GM18519 (cell line): ENCODE measurements at regions not wholly inside any gene's neighbourhood (a gene's known extent, or its start where the extent isn't known, plus 50 kb on each side); places are given as distances from the start of the nearest gene placed in this dataset.

Experiments used
- ATAC-seq: cut with Tn5 transposase; IDR thresholded peaks from one replicate; pipeline ENCODE4 v1.9.1; 2021; ENCODE audit warnings: mild to moderate bottlenecking, moderate library complexity; ENCODE audit not compliant: unreplicated experiment, low FRiP score

DNA sequence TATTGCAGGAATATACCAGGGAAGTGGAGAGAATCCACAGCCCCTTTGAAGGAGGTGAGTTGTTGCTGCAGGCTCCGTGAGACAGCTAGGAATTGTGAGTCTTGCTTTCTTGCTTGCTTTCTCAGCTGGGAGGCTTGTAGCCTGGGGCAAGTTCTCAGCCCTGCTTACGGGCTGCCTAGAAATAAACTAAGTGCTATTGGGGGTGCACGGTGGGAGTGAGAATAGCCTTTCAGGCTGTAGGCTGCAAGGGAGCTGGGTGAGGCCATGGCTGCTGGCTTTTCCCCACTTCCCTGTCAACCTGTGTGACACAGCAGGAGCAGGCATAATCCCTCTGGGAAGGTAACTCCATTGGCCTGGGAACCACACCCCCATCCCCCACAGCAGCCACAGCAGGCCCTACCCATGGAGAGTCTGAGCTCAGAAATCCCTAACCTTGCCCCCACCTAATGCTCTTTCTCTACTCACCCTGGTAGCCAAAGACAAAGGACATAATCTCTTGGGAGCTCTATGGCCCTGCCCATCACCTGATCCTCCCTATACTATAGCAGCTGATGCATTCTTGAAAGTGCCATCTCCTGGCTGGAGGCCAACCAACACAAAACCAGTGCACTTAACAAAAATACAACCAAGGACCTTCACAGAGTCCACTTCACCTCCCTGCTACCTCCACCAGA is 113.0 kb downstream of the MMRN1 start:
- no peak for ATAC-seq

DNA sequence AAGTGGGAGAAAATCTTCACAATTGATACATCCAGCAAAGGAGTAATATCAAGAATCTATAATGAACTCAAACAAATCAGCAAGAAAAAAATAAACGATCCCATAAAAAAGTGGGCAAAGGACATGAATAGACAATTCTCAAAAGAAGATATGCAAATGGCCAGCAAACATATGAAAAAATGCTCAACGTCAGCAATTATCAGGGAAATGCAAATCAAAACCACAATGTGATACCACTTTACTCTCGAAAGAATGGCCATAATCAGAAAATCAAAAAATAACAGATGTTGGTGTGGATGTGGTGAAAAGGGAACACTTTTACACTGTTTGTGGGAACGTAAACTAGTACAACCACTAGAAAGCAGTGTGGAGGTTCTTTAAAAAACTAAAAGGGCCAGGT is 114.3 kb upstream of the CCSER1 start:
- ATAC-seq, result no peak

DNA sequence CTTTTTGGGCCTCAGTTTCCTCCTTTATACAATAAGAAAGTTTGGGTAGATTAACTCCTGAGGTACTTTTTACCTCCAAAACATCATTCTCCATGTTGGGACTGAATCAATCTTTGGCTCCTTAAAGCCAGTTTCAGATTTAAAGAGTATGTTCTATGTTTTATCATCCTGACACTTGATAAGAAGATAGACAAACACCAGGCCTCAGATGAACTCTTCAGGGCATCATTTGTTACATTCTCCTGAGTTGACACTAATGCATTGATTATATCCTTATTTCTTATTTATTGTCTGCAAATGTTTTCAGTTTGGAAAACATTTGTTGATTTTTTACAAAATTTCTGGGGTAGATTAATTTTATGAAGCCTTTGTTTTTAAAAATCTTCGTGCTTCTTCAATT is 102.7 kb upstream of the CCSER1 start:
- ATAC-seq, result no peak

DNA sequence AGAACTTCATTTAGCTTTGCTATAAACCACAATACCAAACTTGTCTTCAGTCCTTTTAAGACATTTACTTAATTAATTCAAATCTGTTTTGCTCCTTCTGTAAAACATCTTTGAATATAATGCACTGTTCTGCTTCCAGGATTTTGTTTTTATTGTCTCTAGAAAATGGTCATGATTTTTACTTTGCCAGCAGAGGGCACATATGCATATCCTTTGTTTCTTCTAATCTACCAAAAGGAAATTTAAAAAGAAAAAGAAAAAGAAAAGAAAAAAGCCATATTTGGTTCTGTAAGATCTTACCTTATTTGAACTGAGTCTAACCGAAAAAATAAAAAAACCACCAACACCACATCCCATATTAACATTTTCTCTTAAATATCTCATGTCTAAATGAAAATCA is 101.9 kb upstream of the CCSER1 start:
- no peak for ATAC-seq

DNA sequence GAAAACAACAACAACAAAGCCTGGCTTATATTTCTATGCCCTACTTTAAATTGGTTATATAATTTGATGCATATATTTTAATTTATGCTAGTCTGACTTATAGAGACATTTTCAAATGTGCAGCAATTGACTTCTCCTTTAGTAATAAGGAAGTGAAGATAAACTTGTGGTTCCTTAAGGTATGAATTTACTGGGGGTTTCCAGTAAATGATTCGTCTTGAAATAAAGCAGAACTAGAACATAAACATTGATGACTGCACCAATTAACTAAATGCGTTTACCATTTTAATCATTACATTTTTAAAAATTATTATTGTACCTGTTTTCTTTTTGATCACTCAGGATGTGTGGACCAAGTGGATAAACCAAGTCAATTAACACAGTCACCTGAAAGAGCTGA is 99.6 kb upstream of the CCSER1 start:
- ATAC-seq, result peak; percentile 96

DNA sequence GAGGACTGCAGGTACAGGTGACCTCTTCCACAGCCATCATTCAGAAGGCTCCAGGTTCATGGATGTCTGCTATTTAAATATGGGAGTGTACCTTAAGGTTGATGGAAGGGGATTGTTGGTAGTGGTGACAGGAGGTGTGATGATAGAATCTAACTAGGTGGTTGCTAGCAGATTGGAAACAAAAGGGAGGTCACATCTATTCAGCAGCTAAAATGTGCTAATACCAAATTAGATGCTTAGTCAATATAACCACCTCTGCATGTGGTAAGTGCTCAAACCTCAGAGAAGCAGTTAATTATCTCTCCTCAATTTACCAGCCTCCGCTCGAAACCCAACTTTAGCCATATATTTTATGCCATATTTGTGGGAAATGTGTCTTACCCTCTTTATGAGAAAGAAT is 98.7 kb upstream of the CCSER1 start:
- ATAC-seq, result no peak

DNA sequence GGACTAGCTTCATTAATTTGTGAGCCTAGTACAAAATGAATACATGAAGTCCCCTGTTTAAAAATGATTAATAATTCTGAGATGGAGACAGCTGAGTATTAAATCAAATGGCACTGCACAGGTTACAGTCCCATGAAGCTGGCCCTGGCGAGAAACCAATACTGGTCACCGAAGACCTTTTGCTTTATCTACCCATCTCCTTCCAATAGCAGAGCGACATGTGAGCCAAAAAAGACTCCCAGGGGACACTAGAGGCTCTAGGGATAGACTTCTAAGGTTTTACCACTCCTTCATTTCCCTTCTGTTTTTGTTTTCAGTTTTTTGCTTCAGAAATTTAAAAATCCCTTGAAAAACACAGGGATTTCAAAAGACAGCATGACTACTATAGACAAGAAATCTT is 97.0 kb upstream of the CCSER1 start:
- ATAC-seq, result no peak

DNA sequence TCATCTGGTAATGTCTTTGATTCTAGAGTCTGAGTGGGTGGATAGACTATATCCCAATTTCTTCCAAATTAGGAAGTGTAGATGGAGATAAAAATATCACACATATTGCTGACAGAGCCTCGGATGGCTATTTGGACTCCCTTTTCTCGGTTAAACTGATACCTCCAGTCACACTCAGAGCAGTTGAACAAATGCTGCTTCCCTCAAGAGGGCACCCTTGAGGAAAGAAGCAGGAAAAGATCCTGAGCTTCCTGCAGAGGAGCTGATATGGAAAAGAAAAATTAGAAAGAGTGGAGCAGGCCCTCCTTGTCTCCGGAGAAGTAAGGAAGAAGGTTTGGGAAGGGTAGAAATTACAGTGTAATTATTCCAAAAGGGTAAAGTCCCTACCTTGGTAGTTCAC is 96.2 kb upstream of the CCSER1 start:
- no peak for ATAC-seq

DNA sequence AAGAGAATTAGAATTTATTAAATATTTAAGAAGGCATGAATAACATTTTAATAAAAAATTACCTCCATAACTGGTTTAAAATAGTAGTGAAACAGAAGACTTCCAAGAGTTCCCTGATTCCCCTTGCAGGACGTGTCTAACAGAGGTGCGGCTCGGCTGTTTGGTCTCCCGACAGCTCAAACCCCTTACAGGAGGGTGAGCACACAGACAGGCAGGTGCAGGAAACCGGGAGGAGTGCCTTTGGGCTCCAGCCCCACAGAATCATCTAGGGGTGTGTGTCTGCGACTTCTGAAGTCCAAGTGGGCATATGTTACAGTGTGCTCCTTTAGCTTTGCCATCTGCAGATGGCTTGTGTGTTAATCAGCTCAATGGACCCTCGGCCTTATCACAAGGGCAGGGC is 88.1 kb upstream of the CCSER1 start:
- ATAC-seq, result no peak

DNA sequence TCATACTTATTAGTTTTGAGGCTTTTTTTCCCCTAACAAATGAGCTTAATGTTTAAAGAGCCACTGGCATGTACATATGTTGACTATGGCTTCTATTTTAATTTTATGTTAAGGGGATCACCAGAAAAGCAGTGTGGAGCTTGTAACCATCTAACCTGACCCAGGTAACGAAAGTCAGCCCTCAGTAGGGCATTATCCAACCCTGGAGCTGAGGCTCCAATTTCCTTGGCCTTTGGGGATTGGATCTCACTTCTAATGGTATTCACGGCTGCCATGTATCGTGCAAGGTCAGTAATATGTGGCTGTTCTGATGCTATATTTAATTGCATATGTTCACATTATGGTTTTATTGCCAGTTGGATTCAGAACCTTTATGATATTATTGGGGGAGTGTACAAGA is 75.2 kb upstream of the CCSER1 start:
- ATAC-seq, result no peak

DNA sequence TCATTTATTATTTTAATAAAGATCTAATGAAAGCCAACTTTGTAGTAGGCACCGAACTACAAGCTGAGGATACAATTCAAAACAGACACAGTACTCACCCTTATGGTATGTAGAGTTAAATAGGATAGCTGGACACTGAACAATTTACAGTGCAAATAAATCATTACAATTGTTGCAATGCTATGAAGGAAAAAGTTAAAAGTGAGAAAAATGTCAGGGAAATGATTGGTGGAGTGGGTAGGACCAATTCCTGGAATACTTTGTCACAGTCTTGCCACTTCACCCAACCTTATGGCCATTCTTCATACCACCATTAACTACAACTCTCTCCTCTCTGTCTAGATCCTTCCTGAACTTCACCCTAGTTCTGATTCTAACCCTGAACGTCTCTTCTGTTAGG is 70.1 kb upstream of the CCSER1 start:
- ATAC-seq, result no peak

DNA sequence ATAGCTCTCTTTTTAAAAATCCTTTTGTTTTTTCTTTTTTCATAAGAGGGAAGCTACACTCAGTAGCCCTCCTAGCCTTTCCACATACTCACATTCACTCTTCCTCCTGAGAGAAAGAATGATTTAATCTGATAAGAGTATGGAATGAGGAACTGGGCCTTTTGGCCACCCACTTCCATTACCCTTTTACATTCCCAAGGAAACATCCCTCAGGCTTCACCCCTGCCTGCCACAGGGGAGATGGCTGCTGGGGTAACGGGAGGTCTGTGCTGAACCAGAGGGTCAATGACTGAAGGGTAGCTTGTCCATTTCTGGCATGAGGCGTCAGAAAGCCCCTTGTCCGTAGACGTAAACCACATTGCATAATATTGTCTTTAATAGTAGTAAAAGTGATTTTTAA is 67.2 kb upstream of the CCSER1 start:
- no peak for ATAC-seq

DNA sequence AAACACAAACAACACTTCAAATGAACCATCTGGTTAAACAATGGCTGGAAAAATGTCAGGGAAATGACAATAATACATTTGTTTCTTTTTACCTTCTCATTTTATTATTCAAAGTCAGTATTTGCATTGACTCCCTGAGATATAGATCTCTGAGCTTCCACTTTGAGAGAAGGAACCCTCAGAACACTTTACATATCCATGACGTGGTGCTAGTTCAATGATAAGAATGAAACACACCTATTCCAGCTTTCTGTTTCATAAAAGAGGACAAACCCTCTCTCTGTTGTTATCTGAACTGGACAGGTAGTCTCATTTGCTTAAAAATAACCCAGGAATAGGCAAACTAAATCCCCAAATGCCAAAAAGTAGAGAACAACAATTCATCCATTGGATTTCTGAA is 65.3 kb upstream of the CCSER1 start:
- no peak for ATAC-seq

DNA sequence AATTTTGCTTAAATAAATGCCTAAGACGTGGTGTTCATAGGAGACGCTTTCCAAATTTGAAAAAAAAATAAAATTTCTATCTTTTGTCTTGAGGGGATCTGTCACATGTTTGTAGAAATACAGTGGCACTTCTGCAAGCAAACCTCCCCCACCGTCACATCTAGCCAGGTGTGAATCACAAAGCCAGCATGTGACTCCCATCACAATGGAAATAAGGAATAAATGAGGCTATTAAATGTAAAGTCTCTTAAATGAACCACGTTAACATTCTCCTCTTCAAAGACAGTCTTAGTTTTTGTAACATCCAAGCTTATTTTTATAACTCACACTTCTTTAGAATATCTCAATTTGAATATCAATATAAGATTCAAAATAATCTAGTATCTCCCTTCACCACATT is 63.0 kb upstream of the CCSER1 start:
- no peak for ATAC-seq

DNA sequence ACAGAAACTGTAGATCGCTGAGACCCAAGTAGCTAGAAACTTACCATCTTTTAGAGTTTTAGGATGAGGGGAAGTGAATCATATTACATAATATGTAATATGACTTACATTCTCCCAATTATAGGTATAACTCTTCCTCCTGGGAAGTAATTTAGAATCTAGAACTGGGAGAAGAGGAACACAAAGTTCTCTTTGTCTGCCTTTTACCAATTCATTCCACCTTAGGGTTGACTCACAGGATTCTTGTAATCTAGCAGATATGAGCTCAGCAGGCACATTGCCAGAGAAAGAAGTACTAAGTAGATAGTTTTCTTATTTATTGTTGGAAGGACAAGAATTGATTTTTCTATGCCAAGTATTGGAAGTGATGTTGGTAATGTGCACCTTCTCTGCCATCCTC is 58.0 kb upstream of the CCSER1 start:
- no peak for ATAC-seq

DNA sequence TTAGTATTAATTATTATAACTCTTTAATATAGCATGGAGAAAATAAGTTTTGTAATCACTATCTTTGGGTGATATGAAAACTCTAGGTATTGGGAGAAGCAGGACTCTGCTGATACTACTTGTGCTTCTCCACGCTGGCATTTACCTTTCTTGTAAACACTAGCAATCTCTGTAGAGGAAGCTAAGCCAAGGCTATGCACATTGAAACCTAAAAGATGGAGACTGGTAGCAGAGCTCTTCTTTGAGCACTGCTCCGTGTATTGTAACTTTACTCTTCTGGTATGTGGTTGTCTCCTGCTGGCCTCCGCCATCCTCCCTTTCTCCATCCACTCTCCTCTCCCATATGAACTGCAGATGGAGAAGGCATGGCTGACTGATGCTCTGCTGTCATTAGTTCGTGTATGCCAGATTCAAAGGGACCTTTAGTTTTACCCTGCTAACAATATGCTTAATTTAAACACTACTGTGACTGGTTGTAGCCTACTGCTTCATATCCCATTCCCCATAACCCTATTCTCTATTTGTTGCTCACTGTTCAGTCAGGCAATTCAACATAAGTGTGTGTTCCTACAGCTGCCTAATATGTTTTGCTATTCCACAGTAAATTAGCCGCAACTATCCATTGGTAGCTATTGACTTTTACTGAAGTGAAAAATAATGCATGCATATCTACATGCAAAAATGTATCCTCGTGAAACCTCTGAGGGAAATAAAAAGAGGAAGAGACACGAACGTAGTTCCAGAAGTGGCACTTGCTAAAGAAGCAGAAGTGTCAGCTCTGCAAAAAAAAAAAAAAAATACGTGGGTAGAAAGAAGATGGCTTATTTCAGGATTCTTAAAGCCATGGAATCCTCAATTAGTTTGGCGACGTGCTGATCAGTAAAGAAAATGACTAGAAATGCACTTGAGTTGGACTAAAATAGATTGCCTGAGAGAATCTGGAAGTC is 55.6 kb upstream of the CCSER1 start:
- peak; percentile 58 for ATAC-seq

DNA sequence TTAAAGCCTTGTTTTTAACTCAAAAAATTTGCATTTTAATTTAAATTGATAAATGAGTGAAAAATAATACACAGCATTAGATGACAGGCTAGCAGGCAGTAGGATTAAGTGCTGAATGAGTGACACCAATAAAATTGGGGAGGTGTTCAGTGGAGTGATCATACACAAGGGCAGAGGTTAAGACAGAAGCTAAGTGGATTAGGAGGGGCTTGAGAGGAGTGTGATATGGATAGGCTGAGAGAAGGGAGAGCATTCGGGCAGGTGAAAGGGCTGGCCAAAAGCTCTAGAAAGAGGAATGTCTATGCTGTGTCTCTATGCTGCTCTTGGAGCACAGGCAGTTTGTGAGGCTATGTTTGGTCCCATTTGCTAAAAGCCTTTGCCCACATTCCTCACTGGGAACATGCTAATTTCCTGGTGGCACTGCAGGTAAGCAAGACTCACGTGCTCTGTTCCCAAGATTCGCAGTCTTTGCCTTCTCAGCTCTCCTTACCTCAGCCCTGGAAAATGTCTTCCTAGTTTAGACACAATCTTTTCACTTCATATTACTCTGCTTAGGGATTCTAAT is 52.8 kb upstream of the CCSER1 start:
- ATAC-seq, result no peak
